ENCODE measurements at regions not wholly inside any gene's neighbourhood (a gene's known extent, or its start where the extent isn't known, plus 50 kb on each side); places are given as distances from the start of the nearest gene placed in this dataset.

- TF ChIP-seq REST (IDR thresholded peaks at IDR 0.05; ENCODE audit: low read depth, low read length) (no peak), RCOR1 (IDR thresholded peaks at IDR 0.05; ENCODE audit: low read length) (no peak), ELF1 (IDR thresholded peaks at IDR 0.05) (no peak)
Observed at GRCh38 chr5:58188262-58188651, 271.6 kb downstream of the PLK2 start.
